Small intestine (tissue), 7 donors: ENCODE measurements at regions not wholly inside any gene's neighbourhood (a gene's known extent, or its start where the extent isn't known, plus 50 kb on each side); places are given as distances from the start of the nearest gene placed in this dataset.
A peak's percentile ranks its signal among the peaks of the same experiment; 100 is the strongest.

Experiments used
- DNase-seq, 2 donors: peaks; one replicate each; pipeline versions ENCODE4 v3.0.0 to v3.0.0-alpha.2; 2013
- FAIRE-seq: peaks from 2 replicates; lab custom pipeline; 2012; peaks lifted over from hg19 to GRCh38; lab: Jason Lieb, UNC
- H3K27ac ChIP-seq, 3 donors: one replicate each; pipeline ENCODE4 v1.5.1; 2013; ENCODE audit warnings: low read length in 2 of 3, mild to moderate bottlenecking in 2 of 3, control low read depth in 1 of 3, inconsistent platforms in 1 of 3, low read depth in 1 of 3, moderate library complexity in 1 of 3
- H3K27me3 ChIP-seq, 3 donors: one replicate each; pipeline ENCODE4 v1.6.1; 2013; ENCODE audit warnings: low read length in 3 of 3, inconsistent platforms in 1 of 3; ENCODE audit not compliant: control insufficient read depth in 3 of 3, insufficient read depth in 3 of 3
- H3K36me3 ChIP-seq, 3 donors: one replicate each; pipeline ENCODE4 v1.6.1; 2013; ENCODE audit warnings: low read length in 3 of 3, inconsistent platforms in 1 of 3, low read depth in 1 of 3, mild to moderate bottlenecking in 1 of 3, moderate library complexity in 1 of 3; ENCODE audit not compliant: control insufficient read depth in 3 of 3, insufficient read depth in 2 of 3
- H3K4me1 ChIP-seq, 3 donors: one replicate each; pipeline ENCODE4 v1.6.1; 2013; ENCODE audit warnings: low read length in 2 of 3, inconsistent platforms in 1 of 3, low read depth in 1 of 3, mild to moderate bottlenecking in 1 of 3, moderate library complexity in 1 of 3; ENCODE audit not compliant: control insufficient read depth in 3 of 3, insufficient read depth in 2 of 3
- H3K4me3 ChIP-seq, 3 donors: one replicate each; pipeline ENCODE4 v1.5.1; 2013; ENCODE audit warnings: low read length in 3 of 3, control low read depth in 1 of 3, inconsistent platforms in 1 of 3, low read depth in 1 of 3, mild to moderate bottlenecking in 1 of 3, moderate library complexity in 1 of 3
- H3K9me3 ChIP-seq, 2 donors: one replicate each; pipeline ENCODE4 v1.6.1; 2013; ENCODE audit warnings: low read depth in 1 of 2, low read length in 1 of 2; ENCODE audit not compliant: control insufficient read depth in 2 of 2, insufficient read depth in 1 of 2
- WGBS, 3 donors: extraction: QIAGEN DNeasy Blood & Tissue Kit; methylation state at CpG; one replicate each; pipeline ENCODE4 v1.1.7; 2013; 5-methylcytosine and 5-hydroxymethylcytosine counted together
- donor health status: healthy with polysubstance abuse.
- donor health status: control.
- donor health status: control.
- donor health status: Bipolar disorder and iron deficiency.
- donor health status: healthy.

DNA sequence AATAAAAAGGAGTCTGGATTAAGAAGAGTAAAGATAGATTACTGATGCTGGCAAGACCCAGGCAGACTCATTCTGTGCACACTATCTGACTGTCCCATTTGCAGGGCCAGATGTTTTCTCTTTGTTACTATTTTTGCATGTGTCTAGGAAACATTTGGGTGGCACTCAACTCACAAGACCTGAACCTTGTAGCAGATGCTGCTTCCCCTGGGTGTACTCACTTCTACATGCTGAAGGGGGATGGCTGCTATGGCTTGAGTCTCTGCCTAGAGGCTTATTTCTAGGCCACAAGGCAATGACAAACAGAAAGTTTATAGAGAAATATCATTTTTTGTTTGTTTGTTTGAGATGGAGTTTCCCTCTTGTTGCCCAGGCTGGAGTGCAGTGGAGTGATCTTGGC, 351.4 kb downstream of the FOXA2 start:
- DNase-seq: no peak
- no peaks in the 10 kb centered on the region for H3K4me1 ChIP-seq
- H3K27ac ChIP-seq: no peak overlapping the region
- H3K36me3 ChIP-seq: no peaks in the 10 kb centered on the region
- no peak overlapping the region for H3K4me3 ChIP-seq
- no peak for FAIRE-seq
- H3K27me3 ChIP-seq: no peaks in the 10 kb centered on the region
- no peaks in the 10 kb centered on the region for H3K9me3 ChIP-seq

DNA sequence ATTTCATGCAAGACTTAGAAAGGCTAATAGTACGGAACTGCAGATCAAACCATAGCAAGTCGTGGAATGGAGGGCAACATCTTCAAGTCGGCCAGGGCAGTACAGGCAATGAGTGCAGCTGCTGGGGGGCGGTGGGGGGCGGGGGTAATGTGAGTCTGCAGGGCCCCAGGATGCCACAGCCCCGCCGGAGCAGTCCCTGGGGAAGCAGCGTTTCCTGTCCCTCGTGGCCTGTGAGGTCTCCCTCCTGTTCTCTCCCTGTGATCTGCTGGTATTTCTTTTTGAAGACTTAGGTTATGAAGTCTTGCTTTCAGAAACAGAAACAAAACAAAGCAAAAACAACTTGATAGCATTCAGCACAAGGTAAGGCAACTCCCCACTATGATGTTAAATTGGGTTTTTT, 351.9 kb downstream of the FOXA2 start:
- no peaks in the 10 kb centered on the region for H3K4me1 ChIP-seq
- WGBS, 3 donors: 42 to 71% (median 62%) methylated on average over 9 of the region's 9 CpGs
- no peak for FAIRE-seq

DNA sequence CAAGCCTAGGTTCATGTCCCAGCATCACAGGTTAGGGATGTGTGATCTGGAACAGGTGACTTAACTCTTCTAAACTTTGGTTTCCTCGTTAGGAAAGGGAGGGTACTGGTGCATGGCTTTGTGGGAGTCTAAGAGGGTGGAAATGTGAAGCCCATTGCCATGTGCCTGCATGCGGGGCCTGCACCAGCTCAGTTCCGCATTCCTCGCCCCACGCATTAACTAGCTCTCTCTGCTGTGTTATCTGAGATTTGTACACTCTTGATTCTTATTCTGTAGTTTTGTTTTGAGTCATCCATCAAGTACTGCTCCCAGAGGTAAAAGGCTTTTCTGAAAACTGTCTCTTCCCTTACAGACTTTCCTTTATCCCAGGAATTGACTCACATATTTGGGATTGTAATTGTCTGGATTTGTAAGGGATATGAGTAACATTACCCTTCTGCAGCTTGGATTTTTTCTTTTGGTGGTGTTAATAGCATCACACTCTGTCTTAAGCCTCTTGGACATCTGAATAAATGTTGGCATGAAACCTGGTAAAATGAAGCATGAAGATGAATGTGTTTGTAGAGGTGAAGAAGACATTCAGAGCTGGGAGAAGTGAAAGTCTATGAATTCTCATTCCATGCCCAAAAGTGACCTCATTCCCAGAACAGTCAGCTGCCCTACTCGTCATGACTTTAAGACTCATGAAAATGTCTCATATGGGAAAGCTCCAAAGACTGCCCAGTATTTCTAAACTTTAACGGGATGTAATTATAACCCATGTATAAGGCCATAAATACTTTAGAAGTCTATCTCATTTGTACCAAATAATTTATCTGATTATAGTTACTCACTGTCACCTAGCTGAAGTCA, 357.3 kb downstream of the FOXA2 start:
- no peaks in the 10 kb centered on the region for H3K9me3 ChIP-seq
- WGBS, 3 donors: 74 to 81% (median 75%) methylated on average over 7 of the region's 7 CpGs
- H3K36me3 ChIP-seq: no peaks in the 10 kb centered on the region
- no peak overlapping the region for H3K27ac ChIP-seq
- H3K4me1 ChIP-seq: peaks cover 0 to 4% (median 0%) of the 10 kb centered on the region in 3 donors
- no peak overlapping the region for H3K4me3 ChIP-seq
- FAIRE-seq: no peak
- peaks cover 0 to 1% (median 0%) of the 10 kb centered on the region in 3 donors for H3K27me3 ChIP-seq
- DNase-seq: no peak

More for the DNA sequence above, 351.9 kb downstream of the FOXA2 start:
- no peak for DNase-seq
- no peak overlapping the region for H3K27ac ChIP-seq
- no peaks in the 10 kb centered on the region for H3K9me3 ChIP-seq
- H3K36me3 ChIP-seq: no peaks in the 10 kb centered on the region
- H3K4me3 ChIP-seq: no peak overlapping the region
- no peaks in the 10 kb centered on the region for H3K27me3 ChIP-seq

DNA sequence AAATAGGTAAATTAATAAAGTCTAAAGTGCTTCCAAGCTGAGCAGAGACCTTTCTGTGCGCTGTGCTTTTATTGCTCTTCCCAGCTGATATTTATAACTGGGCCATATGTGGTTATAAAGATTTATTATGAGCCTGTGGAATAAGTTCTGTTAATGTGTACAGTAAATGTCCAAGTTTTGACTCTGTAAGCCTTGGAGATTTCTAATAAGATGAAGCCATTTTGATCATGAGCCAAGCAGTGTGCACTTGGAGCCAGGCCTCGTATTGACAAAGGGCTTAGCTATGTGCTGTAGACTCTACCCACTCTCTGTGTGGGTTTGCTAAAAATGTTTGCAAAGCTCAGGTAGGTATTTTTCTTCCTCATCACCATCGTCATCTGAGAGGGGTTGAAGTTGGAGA, 361.1 kb downstream of the FOXA2 start:
- peaks cover 0 to 1% (median 0%) of the 10 kb centered on the region in 3 donors for H3K27me3 ChIP-seq
- no peak overlapping the region for H3K4me3 ChIP-seq
- H3K4me1 ChIP-seq: peaks cover 0 to 4% (median 0%) of the 10 kb centered on the region in 3 donors
- no peaks in the 10 kb centered on the region for H3K9me3 ChIP-seq
- 9 to 33% (median 22%) methylated on average over 3 of the region's 3 CpGs for WGBS, 3 donors
- no peak for FAIRE-seq
- DNase-seq: peak; percentile 13 to 81
- no peaks in the 10 kb centered on the region for H3K36me3 ChIP-seq
- H3K27ac ChIP-seq: no peak overlapping the region

DNA sequence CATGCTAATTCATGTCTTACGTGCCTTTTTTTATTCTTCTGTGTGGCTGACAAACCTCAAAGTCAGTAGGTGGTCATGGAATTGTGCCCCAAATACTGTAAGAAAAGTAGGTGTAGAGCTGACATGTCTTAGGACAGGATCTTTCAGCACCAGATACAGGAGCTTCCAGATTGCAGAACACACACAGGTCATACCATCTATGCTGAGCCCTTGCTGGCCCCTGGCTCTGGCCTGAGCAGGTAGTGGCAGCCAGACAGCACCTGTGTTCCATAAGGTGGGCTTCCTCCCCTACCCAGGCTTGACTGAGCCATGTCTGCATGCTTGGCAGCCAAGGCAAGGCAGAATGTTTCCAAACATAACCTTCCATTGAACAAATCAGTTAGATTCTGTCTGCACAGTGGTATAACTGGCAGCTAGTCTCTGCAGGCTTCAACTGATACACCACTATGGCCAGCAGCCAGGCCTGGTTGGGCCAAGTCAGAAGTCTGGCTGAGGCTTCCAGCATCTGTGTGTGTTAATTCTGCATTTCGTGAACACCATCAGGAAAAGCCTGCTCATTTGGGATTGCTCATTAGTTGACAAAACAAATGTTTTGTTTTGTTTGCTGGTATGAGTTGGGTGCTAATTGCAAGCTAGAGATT, 366.5 kb downstream of the FOXA2 start:
- no peak overlapping the region for H3K4me3 ChIP-seq
- no peaks in the 10 kb centered on the region for H3K36me3 ChIP-seq
- 74 to 86% (median 84%) methylated on average over 2 of the region's 2 CpGs for WGBS, 3 donors
- H3K4me1 ChIP-seq: no peaks in the 10 kb centered on the region
- H3K27ac ChIP-seq: no peak overlapping the region
- DNase-seq (no peak), FAIRE-seq (no peak)
- peaks cover 0 to 3% (median 0%) of the 10 kb centered on the region in 3 donors for H3K27me3 ChIP-seq
- H3K9me3 ChIP-seq: no peaks in the 10 kb centered on the region

DNA sequence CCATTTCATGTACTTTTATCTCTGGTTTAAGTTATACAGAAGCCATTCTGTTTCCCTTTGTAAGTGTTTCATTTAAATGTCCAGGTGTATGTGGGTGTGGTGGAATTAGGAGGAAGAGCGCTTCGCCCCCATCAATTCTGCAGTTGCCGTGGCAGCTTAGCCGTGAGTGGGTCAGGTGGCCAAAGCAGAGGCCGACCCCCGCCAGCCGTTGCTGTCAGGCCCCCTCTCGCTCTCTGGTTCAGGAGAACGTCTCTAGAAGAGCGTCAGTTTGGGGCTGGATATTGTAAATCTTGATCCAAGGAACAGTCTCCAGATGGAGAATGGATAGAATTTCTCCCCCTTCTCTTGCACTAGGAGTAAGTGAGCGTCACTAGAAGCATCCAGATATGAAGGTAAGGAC, 367.4 kb downstream of the FOXA2 start:
- Histone ChIP-seq H3K4me3 (no peak overlapping the region), H3K27me3 (peaks cover 0 to 3% (median 0%) of the 10 kb centered on the region in 3 donors), H3K27ac (no peak overlapping the region), H3K9me3 (no peaks in the 10 kb centered on the region), H3K36me3 (no peaks in the 10 kb centered on the region), H3K4me1 (no peaks in the 10 kb centered on the region)
- no peak for FAIRE-seq
- 68 to 85% (median 74%) methylated on average over 11 of the region's 11 CpGs for WGBS, 3 donors
- DNase-seq: no peak

DNA sequence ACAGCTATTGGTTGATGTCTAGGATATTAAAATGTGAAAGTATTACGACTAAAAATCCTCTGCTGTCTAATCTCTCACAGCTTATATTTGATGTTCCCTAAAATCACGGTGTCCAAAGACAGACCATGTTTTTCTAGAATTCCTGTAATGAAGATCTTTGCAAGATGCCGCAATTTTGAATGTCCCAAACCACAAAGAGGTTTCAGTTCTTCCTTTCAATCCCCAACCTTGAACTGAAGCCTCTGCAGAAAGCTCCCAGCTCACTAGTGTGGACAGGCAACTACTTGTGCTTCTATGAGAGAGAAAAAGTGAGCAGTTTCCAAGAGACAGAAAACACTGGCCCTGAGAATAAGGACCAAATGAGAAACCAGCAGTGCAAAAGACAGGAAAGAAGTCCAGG, 370.1 kb downstream of the FOXA2 start:
- 76 to 86% (median 83%) methylated on average over 3 of the region's 3 CpGs for WGBS, 3 donors
- Histone ChIP-seq H3K4me3 (no peak overlapping the region), H3K36me3 (no peaks in the 10 kb centered on the region), H3K27me3 (peaks cover 0 to 3% (median 0%) of the 10 kb centered on the region in 3 donors), H3K27ac (no peak overlapping the region), H3K9me3 (no peaks in the 10 kb centered on the region), H3K4me1 (no peaks in the 10 kb centered on the region)
- no peak for DNase-seq
- FAIRE-seq: no peak

DNA sequence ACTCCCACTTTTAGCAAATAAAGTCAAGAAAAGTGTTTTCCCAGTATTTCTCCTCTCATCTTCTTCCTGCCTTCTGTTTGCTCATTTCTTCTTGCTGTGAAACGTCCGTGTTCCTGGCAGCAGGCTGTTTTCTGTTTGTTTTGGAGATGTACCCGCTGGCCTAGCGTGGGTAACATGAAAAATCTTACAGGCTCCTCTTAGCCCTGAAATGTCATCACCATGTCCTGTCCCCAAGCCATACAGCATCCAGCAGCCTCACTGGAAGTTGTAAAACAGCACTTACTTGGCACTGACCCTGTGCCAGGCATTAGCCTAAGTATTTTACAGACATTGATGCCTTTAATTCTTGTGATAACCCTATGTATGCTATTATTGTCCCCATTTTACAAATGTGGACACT, 371.1 kb downstream of the FOXA2 start:
- H3K9me3 ChIP-seq: no peaks in the 10 kb centered on the region
- H3K4me3 ChIP-seq: no peak overlapping the region
- no peak overlapping the region for H3K27ac ChIP-seq
- FAIRE-seq (no peak), DNase-seq (no peak)
- H3K27me3 ChIP-seq: peaks cover 0 to 3% (median 0%) of the 10 kb centered on the region in 3 donors
- 54 to 71% (median 61%) methylated on average over 4 of the region's 4 CpGs for WGBS, 3 donors
- H3K36me3 ChIP-seq: no peaks in the 10 kb centered on the region
- no peaks in the 10 kb centered on the region for H3K4me1 ChIP-seq
